HG02588 (cell line): ENCODE measurements at regions not wholly inside any gene's neighbourhood (a gene's known extent, or its start where the extent isn't known, plus 50 kb on each side); places are given as distances from the start of the nearest gene placed in this dataset.
"Not testable (repeated sequence)": the region's sequence is repeated elsewhere in the genome, so short reads cannot be mapped to it uniquely, and the experiment has no call there.

ENCODE experiments used
- ATAC-seq: cut with Tn5 transposase; IDR thresholded peaks from one replicate; pipeline ENCODE4 v1.9.1; 2021; ENCODE audit warnings: mild to moderate bottlenecking, moderate library complexity; ENCODE audit not compliant: unreplicated experiment

DNA sequence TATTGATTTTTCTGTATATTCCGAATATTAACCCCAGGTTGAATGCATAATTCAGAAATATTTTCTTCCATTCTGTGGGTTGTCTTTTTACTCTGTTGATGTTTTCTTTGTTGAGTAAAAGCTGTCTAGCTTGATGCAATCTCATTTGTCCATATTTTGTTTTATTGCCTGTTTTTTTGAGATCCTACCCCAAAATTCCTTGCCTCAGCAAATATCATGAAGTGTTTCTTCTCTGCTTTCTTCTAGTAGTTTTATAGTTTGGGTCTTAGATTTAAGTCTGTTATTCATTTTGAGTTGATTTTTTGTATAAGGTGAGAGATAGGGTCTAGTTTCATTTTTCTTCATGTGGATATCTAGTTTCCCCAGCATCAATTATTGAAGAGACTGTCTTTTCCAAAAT, 467.9 kb upstream of the GCFC2 start:
- no peak for ATAC-seq

GRCh38 chr2:76175295-76175694, 464.6 kb upstream of the GCFC2 start:
- no peak for ATAC-seq

- ATAC-seq, result no peak
Observed at GRCh38 chr2:76174505-76174904, 463.8 kb upstream of the GCFC2 start.

DNA sequence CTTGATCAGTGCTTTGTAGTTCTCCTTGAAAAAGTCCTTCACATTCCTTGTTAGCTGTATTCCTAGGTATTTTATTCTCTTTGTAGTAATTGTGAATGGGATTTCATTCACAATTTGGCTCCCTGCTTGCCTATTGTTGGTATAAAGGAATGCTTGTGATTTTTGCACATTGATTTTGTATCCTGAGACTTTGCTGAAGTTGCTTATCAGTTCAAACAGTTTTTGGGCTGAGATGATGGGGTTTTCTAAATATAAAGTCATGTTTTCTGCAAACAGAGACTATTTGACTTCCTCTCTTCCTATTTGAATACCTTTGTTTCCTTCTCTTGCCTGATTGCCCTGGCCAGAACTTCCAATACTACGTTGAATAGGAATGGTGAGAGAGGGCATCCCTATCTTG, 462.5 kb upstream of the GCFC2 start:
- not testable (repeated sequence) for ATAC-seq

DNA sequence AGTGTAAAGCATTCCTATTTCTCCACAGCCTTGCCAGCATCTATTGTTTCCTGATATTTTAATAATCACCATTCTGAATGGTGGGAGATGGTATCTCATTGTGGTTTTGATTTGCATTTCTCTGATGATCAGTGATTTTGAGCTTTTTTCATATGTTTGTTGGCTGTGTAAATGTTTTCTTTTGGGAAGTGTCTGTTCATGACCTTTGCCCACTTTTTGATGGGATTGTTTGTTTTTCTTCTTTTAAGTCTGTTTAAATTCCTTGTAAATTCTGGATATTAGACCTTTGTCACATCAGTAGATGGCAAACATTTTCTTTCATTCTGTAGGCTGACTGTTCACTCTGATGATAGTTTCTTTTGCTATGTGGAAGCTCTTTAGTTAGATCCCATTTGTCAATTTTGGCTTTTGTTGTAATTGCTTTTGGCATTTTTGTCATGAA, 461.5 kb upstream of the GCFC2 start:
- not testable (repeated sequence) for ATAC-seq

- ATAC-seq, result no peak
Observed at GRCh38 chr2:76170856-76171255, 460.1 kb upstream of the GCFC2 start.

DNA sequence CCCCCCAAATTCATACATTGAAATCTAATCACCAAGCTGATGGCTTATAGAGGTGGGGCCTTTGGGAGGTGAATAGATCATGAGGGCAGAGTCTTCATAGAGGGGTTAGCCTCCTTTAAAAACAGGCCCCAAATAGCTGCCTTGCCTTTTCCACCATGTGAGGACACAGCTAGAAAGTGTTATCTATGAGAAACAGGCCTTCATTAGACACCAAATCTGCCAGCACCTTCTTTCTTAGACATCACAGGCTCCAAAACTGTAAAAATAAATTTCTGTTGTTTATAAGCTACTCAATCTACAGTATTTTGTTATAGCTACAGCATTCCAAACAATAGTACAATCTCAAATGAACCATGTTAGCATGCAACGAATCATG, 459.3 kb upstream of the GCFC2 start:
- no peak for ATAC-seq

DNA sequence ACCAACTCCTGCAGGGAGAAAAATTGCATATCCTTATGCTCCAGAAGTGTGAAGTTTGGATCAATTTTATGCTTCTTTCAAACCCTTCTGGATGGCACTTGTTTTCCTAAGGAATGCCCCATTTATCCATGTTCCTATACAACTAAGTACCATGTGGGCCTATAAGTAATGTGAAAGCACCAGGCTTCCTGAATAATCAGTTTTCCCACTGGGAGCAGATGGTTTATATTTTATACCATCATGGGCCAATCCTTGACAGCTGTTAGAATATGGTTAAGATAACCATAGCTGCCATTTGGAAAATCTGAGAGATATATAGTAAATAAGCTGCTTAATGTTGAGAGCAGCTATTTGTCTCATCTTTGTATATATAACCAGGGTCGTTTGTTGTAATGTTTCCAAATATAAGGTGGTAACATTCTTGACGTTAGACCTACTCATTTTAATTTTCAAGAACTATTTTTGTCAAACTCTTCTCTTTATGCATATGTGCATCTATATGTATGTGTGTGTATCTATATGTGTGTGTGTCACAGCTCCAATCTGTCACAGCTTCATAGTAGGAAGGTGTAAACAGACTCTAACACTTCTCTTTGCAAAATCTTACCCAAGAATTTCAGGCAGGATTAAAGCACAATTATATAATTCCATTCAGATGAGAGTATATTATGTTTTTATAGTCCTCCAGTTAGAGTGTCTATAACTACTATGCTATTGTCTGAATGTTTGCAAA, 458.7 kb upstream of the GCFC2 start:
- no peak for ATAC-seq

GRCh38 chr2:76163860-76164259, 453.1 kb upstream of the GCFC2 start:
- no peak for ATAC-seq

- ATAC-seq, result no peak
Observed at GRCh38 chr2:76160670-76161069, 450.0 kb upstream of the GCFC2 start.

- ATAC-seq, result no peak
Observed at GRCh38 chr2:76159042-76159648, 448.4 kb upstream of the GCFC2 start.

DNA sequence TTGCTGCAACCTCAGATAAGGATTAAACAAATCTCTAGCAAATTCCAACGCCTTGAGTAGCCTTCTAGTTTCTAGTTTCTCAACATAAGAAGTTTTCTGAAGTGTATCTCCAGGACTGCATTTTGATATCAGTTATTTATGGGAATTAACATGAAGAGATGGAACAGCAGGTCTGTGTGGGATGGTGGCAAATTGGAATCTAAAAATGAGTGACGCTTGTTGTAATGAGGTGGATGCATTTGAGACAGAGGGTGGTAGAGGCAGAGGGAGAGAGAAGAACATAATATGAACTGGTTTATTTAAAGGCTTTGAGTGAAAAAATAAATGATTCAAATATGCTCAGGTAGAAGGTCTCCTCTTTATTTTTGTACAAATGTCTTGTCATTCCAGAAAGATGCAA, 446.8 kb upstream of the GCFC2 start:
- no peak for ATAC-seq

- ATAC-seq, result no peak
Observed at GRCh38 chr2:76154981-76155380, 444.3 kb upstream of the GCFC2 start.

DNA sequence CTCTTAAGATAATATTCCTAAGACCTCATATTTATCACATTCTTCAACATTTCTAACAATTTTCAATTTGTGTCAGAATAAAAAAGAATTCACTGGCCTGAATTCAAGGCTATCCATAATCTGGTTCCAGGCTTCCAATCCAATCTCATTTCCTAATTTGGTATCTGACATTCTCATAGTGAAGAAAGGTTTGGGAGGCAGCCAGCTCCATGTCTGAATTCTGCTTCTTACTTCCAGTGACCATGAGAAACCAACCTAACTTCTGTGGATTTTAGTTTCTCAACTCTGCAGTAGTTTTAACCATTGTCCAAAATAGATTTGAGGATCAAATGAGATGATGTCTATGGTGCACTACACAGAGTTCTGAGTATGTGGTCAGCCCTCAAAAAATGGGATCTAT, 439.1 kb upstream of the GCFC2 start:
- no peak for ATAC-seq

GRCh38 chr2:76139303-76139702, 428.6 kb upstream of the GCFC2 start:
- ATAC-seq, result not testable (repeated sequence)

- no peak for ATAC-seq
Observed at GRCh38 chr2:76128622-76129021, 417.9 kb upstream of the GCFC2 start.

GRCh38 chr2:76120176-76120575, 409.5 kb upstream of the GCFC2 start:
- ATAC-seq, result no peak

DNA sequence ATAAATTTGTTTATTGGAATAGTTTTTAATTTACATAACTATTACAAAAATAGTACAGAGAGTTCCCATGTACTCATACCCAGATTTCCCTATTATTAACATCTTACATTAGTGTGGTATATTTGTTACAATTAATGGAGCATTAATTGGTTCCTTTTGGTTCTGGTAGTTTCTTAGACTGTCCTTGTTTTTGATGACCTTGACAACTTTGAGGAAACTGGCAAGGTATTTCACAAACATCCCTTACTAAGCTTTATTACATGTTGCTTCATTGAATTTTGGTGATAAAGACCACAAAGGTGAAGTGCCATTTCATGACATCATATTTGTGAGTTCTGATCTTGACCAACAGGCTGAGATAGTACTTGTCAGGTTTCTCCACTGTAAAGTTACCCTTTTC, 379.0 kb upstream of the GCFC2 start:
- no peak for ATAC-seq

GRCh38 chr2:76083248-76083647, 372.5 kb upstream of the GCFC2 start:
- ATAC-seq, result no peak

GRCh38 chr2:76082509-76082908, 371.8 kb upstream of the GCFC2 start:
- ATAC-seq, result no peak

DNA sequence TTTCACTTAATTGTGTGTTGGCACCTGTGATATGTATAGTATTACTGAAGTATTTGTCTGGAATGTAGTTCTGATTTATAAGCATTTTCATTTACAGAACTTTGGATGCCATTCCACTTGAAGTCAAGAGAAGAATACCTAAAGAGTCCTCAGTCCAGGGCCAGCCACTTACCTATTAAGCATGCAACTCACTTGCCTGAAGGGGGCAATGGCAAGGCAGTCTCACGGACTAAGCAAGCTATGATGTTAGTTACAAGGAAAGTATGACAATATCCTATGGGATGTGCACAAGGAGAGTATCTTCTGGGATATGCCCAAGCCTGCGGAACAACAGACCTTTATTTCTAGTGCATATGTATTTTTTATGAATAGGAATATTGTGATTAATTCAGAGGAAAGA, 369.4 kb upstream of the GCFC2 start:
- ATAC-seq, result no peak

DNA sequence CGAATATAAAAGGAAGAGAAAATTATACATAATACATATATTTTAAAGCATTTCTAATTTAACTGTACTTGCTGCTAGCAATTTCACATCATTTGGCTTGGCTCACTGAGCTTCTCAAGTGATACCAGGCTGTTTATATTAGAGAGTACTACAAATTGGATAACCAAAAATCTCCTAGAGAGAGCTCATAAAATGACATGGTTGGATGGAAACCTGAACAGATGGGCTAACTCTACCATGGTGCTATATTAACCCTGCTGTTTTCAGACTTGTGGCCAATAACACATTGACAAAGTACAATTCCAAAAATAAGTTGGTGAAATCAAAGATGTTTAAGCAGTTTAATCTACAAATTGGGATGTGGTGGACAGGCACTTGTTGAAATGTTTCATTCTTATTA, 364.4 kb upstream of the GCFC2 start:
- ATAC-seq, result no peak
